OCI-LY7 (cell line): ENCODE measurements at regions not wholly inside any gene's neighbourhood (a gene's known extent, or its start where the extent isn't known, plus 50 kb on each side); places are given as distances from the start of the nearest gene placed in this dataset.

Experiments
- EZH2phosphoT487 ChIP-seq: fragments of 200-600 bp; sonication (generic); IDR thresholded peaks from 2 replicates; pipeline ENCODE4 v1.6.1; 2018; ENCODE audit warnings: low read depth, borderline replicate concordance, mild to moderate bottlenecking, mixed run types, antibody characterized with exemption, low read length, moderate library complexity, mixed read lengths
- TF ChIP-seq, protein P1 (sequence below): fragments of 200-600 bp; sonication (generic); conservative IDR thresholded peaks from 2 replicates; pipeline ENCODE4 v1.5.1; 2014; ENCODE audit warnings: mild to moderate bottlenecking, antibody characterized with exemption, low read length, moderate library complexity, mixed read lengths

- TF ChIP-seq, protein P1, sequence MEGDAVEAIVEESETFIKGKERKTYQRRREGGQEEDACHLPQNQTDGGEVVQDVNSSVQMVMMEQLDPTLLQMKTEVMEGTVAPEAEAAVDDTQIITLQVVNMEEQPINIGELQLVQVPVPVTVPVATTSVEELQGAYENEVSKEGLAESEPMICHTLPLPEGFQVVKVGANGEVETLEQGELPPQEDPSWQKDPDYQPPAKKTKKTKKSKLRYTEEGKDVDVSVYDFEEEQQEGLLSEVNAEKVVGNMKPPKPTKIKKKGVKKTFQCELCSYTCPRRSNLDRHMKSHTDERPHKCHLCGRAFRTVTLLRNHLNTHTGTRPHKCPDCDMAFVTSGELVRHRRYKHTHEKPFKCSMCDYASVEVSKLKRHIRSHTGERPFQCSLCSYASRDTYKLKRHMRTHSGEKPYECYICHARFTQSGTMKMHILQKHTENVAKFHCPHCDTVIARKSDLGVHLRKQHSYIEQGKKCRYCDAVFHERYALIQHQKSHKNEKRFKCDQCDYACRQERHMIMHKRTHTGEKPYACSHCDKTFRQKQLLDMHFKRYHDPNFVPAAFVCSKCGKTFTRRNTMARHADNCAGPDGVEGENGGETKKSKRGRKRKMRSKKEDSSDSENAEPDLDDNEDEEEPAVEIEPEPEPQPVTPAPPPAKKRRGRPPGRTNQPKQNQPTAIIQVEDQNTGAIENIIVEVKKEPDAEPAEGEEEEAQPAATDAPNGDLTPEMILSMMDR = peak; percentile 100
- TF ChIP-seq EZH2phosphoT487 = no peak
Observed at GRCh38 chr4:170259631-170260153, 169.9 kb upstream of the AADAT start.
